ENCODE measurements at regions not wholly inside any gene's neighbourhood (a gene's known extent, or its start where the extent isn't known, plus 50 kb on each side); places are given as distances from the start of the nearest gene placed in this dataset.

- no peak for FAIRE-seq
These were observed 65.8 kb downstream of the ETAA1 start for GRCh38 chr2:67462738-67463496.

- no peak for FAIRE-seq
These were observed 66.7 kb downstream of the ETAA1 start for GRCh38 chr2:67463810-67464209.

- no peak for FAIRE-seq
These were observed 68.5 kb downstream of the ETAA1 start for GRCh38 chr2:67465623-67466022.

GRCh38 chr2:67466734-67467133, 69.6 kb downstream of the ETAA1 start:
- FAIRE-seq: no peak

- no peak for FAIRE-seq
These were observed 74.5 kb downstream of the ETAA1 start for GRCh38 chr2:67471681-67472080.

- FAIRE-seq: peak; percentile 55
These were observed 80.0 kb downstream of the ETAA1 start for GRCh38 chr2:67476809-67477790.

GRCh38 chr2:67479261-67479660, 82.1 kb downstream of the ETAA1 start:
- FAIRE-seq: no peak

GRCh38 chr2:67485431-67485830, 88.3 kb downstream of the ETAA1 start:
- no peak for FAIRE-seq

- FAIRE-seq: no peak
These were observed 89.1 kb downstream of the ETAA1 start for GRCh38 chr2:67486041-67486796.

- no peak for FAIRE-seq
These were observed 90.9 kb downstream of the ETAA1 start for GRCh38 chr2:67487993-67488392.

GRCh38 chr2:67489396-67489795, 92.3 kb downstream of the ETAA1 start:
- FAIRE-seq: no peak

GRCh38 chr2:67498931-67499330, 101.8 kb downstream of the ETAA1 start:
- no peak for FAIRE-seq

GRCh38 chr2:67499989-67500388, 102.9 kb downstream of the ETAA1 start:
- no peak for FAIRE-seq

GRCh38 chr2:67500541-67500940, 103.4 kb downstream of the ETAA1 start:
- no peak for FAIRE-seq

GRCh38 chr2:67502346-67503065, 105.4 kb downstream of the ETAA1 start:
- no peak for FAIRE-seq

- FAIRE-seq: no peak
These were observed 106.1 kb downstream of the ETAA1 start for GRCh38 chr2:67503066-67503795.

- no peak for FAIRE-seq
These were observed 113.6 kb downstream of the ETAA1 start for GRCh38 chr2:67510745-67511144.

GRCh38 chr2:67514515-67514914, 117.4 kb downstream of the ETAA1 start:
- FAIRE-seq: no peak

GRCh38 chr2:67515056-67515455, 117.9 kb downstream of the ETAA1 start:
- FAIRE-seq: no peak

GRCh38 chr2:67515538-67515937, 118.4 kb downstream of the ETAA1 start:
- no peak for FAIRE-seq

- FAIRE-seq: no peak
These were observed 119.2 kb downstream of the ETAA1 start for GRCh38 chr2:67516362-67516761.
